Stomach smooth muscle (tissue), 2 donors: ENCODE measurements at regions not wholly inside any gene's neighbourhood (a gene's known extent, or its start where the extent isn't known, plus 50 kb on each side); places are given as distances from the start of the nearest gene placed in this dataset.
"Not testable (repeated sequence)": the region's sequence is repeated elsewhere in the genome, so short reads cannot be mapped to it uniquely, and the experiment has no call there.

Experiments
- H3K27ac ChIP-seq: one replicate; pipeline ENCODE4 v1.7.0; 2013; ENCODE audit warnings: mild to moderate bottlenecking, low read length, inconsistent platforms
- H3K27me3 ChIP-seq, 2 donors: one replicate each; pipeline ENCODE4 v1.7.0; 2013; ENCODE audit warnings: low read length in 2 of 2; ENCODE audit not compliant: insufficient read depth in 2 of 2, control insufficient read depth in 1 of 2
- H3K36me3 ChIP-seq, 2 donors: one replicate each; pipeline ENCODE4 v1.7.0; 2013; ENCODE audit warnings: low read length in 2 of 2; ENCODE audit not compliant: control insufficient read depth in 2 of 2, insufficient read depth in 2 of 2
- H3K4me1 ChIP-seq: one replicate; pipeline ENCODE4 v1.7.0; 2013; ENCODE audit warnings: low read length; ENCODE audit not compliant: control insufficient read depth, insufficient read depth
- H3K4me3 ChIP-seq, 2 donors: one replicate each; pipeline ENCODE4 v1.7.0; 2013; ENCODE audit warnings: low read length in 2 of 2
- H3K9ac ChIP-seq, 2 donors: one replicate each; pipeline ENCODE4 v1.7.0; 2013; ENCODE audit warnings: low read length in 2 of 2, mild to moderate bottlenecking in 1 of 2
- H3K9me3 ChIP-seq, 2 donors: one replicate each; pipeline ENCODE4 v1.7.0; 2013; ENCODE audit warnings: low read length in 2 of 2; ENCODE audit not compliant: control insufficient read depth in 2 of 2
- donor health status: healthy.
- donor health status: Pancreatic carcinoma.

GRCh38 chr7:108653526-108653925, 83.9 kb downstream of the DNAJB9 start:
- Histone ChIP-seq H3K4me1 (no peaks in the 10 kb centered on the region), H3K9ac (no peak overlapping the region), H3K27ac (no peak overlapping the region), H3K4me3 (no peak overlapping the region), H3K9me3 (no peaks in the 10 kb centered on the region), H3K27me3 (no peaks in the 10 kb centered on the region), H3K36me3 (no peaks in the 10 kb centered on the region)

- H3K4me1 ChIP-seq, H3K4me3 ChIP-seq, H3K36me3 ChIP-seq, H3K9me3 ChIP-seq, H3K27ac ChIP-seq, H3K27me3 ChIP-seq, H3K9ac ChIP-seq: not testable (repeated sequence)
These were observed 87.6 kb downstream of the DNAJB9 start for GRCh38 chr7:108657140-108657726.

GRCh38 chr7:108659261-108659660, 89.6 kb downstream of the DNAJB9 start:
- Histone ChIP-seq H3K36me3 (no peaks in the 10 kb centered on the region), H3K4me1 (no peaks in the 10 kb centered on the region), H3K27me3 (no peaks in the 10 kb centered on the region), H3K9ac (no peak overlapping the region), H3K27ac (no peak overlapping the region), H3K4me3 (no peak overlapping the region), H3K9me3 (no peaks in the 10 kb centered on the region)

GRCh38 chr7:108659867-108660266, 90.2 kb downstream of the DNAJB9 start:
- no peaks in the 10 kb centered on the region for H3K4me1 ChIP-seq
- no peaks in the 10 kb centered on the region for H3K9me3 ChIP-seq
- H3K27me3 ChIP-seq = no peaks in the 10 kb centered on the region
- H3K9ac ChIP-seq = no peak overlapping the region
- no peak overlapping the region for H3K27ac ChIP-seq
- no peaks in the 10 kb centered on the region for H3K36me3 ChIP-seq
- H3K4me3 ChIP-seq = no peak overlapping the region

GRCh38 chr7:108660465-108660864, 90.8 kb downstream of the DNAJB9 start:
- no peaks in the 10 kb centered on the region for H3K36me3 ChIP-seq

GRCh38 chr7:108662783-108663362, 93.2 kb downstream of the DNAJB9 start:
- H3K27ac ChIP-seq = no peak overlapping the region
- no peak overlapping the region for H3K9ac ChIP-seq
- H3K4me1 ChIP-seq = no peaks in the 10 kb centered on the region
- no peaks in the 10 kb centered on the region for H3K36me3 ChIP-seq
- no peaks in the 10 kb centered on the region for H3K27me3 ChIP-seq
- no peaks in the 10 kb centered on the region for H3K9me3 ChIP-seq
- H3K4me3 ChIP-seq = no peak overlapping the region

More at GRCh38 chr7:108660465-108660864, 90.8 kb downstream of the DNAJB9 start:
- H3K9ac ChIP-seq = no peak overlapping the region
- H3K27me3 ChIP-seq = no peaks in the 10 kb centered on the region
- H3K4me3 ChIP-seq = no peak overlapping the region
- no peaks in the 10 kb centered on the region for H3K9me3 ChIP-seq
- H3K4me1 ChIP-seq = no peaks in the 10 kb centered on the region
- no peak overlapping the region for H3K27ac ChIP-seq

GRCh38 chr7:108663701-108664100, 94.0 kb downstream of the DNAJB9 start:
- no peaks in the 10 kb centered on the region for H3K9me3 ChIP-seq
- no peaks in the 10 kb centered on the region for H3K4me1 ChIP-seq
- H3K36me3 ChIP-seq = no peaks in the 10 kb centered on the region
- no peak overlapping the region for H3K27ac ChIP-seq
- H3K27me3 ChIP-seq = no peaks in the 10 kb centered on the region
- no peak overlapping the region for H3K9ac ChIP-seq
- no peak overlapping the region for H3K4me3 ChIP-seq

GRCh38 chr7:108667216-108667615, 97.5 kb downstream of the DNAJB9 start:
- Histone ChIP-seq H3K4me1 (no peaks in the 10 kb centered on the region), H3K4me3 (no peak overlapping the region), H3K27me3 (no peaks in the 10 kb centered on the region), H3K36me3 (no peaks in the 10 kb centered on the region), H3K9ac (no peak overlapping the region), H3K9me3 (peaks cover 0 to 2% of the 10 kb centered on the region in 2 donors), H3K27ac (no peak overlapping the region)

GRCh38 chr7:108669958-108670357, 100.3 kb downstream of the DNAJB9 start:
- H3K4me1 ChIP-seq = no peaks in the 10 kb centered on the region
- peaks cover 0 to 2% of the 10 kb centered on the region in 2 donors for H3K9me3 ChIP-seq
- no peaks in the 10 kb centered on the region for H3K27me3 ChIP-seq
- no peaks in the 10 kb centered on the region for H3K36me3 ChIP-seq
- no peak overlapping the region for H3K27ac ChIP-seq
- no peak overlapping the region for H3K4me3 ChIP-seq
- H3K9ac ChIP-seq = no peak overlapping the region

GRCh38 chr7:108673699-108674098, 104.0 kb downstream of the DNAJB9 start:
- H3K4me1 ChIP-seq, H3K36me3 ChIP-seq, H3K9me3 ChIP-seq, H3K9ac ChIP-seq, H3K27ac ChIP-seq, H3K27me3 ChIP-seq, H3K4me3 ChIP-seq: not testable (repeated sequence)

GRCh38 chr7:108684629-108685028, 115.0 kb downstream of the DNAJB9 start:
- Histone ChIP-seq H3K27ac (no peak overlapping the region), H3K9me3 (no peaks in the 10 kb centered on the region), H3K9ac (no peak overlapping the region), H3K27me3 (no peaks in the 10 kb centered on the region), H3K4me1 (no peaks in the 10 kb centered on the region), H3K36me3 (no peaks in the 10 kb centered on the region), H3K4me3 (no peak overlapping the region)
